ENCODE measurements at regions not wholly inside any gene's neighbourhood (a gene's known extent, or its start where the extent isn't known, plus 50 kb on each side); places are given as distances from the start of the nearest gene placed in this dataset.

DNA sequence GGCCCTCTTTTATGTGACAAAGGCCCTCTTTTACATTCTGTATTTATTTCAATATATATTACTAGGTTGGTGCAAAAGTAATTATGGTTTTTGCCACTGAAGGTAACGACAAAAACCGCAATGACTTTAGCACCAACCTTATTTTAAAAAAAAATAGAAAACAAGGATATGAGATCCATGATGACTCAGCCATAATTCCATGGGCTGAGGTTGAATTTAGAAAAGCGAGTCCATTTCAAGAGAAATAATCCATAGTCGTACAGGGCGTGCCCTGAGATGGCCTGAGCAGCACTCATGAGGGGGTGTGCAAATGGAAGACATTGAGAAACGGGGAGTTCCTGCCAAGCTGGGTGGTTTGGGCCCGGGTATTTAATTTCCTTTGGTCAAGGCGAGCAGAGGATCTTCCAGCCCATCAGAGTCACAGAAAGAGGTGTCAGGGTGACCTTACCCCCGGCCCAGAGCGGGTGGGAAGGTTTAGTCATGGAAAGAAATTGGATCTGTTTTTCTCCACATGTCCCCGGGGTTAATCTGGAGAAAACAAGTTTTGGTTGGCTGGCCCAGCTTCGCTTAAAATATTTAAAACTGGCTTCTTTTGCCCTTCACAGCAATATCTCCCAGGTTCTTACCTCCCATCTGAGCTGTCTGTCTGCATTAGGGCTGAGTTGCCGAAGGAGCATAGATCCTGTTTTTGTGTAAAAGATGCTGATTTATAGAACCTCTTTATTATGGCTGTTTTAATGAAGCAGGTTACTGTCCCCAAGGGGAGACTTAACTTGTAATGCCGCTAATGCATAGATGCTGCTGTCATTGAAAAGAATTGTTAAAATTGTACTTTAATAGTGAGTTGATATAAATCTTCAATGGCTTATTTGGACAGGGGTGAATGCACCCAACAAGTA, 255.6 kb downstream of the PREX1 start:
- no peak for DNase-seq

DNA sequence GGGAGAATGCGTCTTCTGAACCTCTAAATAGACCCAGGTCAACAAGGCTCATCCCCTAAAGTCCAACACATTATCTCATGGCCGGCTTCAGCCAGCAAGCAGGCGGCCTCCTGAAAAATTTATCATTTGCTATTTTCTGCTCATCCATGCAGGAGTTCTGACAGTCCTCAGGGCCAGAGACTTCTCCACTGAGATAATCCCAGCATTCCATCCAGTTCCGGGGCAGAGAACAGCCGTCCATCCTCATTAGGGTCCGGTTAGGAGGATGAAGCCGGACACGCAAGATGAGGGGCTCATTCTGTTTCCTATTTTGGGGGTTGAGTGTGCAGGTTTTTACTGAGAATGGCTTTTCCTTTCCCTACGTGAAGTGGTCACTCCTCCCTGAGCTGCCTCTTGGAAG, 258.1 kb downstream of the PREX1 start:
- no peak for DNase-seq

DNA sequence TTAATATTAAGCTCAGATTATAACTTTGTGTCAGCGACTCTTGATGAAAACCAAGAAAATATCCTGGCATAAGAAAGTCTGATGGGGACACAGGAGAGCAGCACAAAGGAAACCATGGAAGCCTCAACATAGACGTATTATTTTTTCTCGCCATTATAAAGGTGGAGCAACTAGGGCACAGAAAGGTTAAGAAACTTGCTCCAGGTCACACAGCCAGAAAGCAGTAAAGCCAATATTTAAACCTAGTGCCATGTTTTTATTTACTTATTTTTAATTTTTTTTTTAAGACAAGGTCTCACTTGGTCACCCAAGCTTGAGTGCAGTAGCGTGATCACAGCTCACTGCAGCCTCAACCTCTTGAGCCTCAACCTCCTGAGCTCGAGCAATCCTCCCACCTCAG, 259.3 kb downstream of the PREX1 start:
- DNase-seq, result no peak

DNA sequence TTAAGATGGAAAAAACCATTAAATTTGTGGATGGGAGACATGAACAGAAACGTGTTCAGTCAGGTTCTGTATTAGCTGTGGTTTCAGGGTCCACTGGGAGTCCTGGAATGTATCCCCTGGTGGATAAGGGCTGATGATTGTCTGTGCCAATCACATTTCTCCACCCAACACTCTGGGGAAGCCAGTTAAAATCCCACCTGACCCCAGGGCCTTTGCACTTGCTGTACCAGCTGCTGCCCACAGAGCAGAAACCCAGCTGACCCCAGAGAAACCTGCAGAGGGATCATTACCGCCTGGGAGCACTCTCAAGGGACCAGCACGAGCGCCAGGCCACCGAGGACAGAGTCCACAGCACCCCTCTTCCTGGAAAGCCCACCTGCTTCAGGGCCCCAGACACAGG, 260.7 kb downstream of the PREX1 start:
- no peak for DNase-seq

DNA sequence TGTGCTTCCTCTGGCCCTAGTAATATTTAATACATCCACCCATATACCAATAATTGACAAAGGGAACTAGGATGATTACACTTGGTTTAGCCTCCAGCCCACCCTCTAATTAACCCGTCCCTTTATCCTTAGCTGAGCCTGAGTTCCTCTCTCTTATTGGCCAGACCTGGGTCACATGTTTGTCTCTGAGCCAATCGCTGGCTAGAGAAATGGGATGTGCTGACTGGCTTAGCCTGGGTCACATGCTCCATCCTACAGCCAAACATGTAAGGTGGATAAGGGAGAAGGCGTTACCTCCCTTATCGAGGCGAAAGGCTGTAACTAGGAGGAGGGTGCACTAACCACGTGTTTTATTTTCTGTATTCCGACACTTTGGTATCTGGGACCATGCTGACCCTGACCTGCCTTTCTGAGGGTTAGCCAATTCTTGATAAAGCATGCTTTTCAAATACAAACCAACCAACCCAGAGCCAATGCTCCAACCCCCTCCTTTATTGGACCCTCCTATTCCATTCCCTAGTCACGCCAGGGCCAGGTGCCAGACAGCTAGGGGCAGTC, 262.7 kb downstream of the PREX1 start:
- no peak for DNase-seq

DNA sequence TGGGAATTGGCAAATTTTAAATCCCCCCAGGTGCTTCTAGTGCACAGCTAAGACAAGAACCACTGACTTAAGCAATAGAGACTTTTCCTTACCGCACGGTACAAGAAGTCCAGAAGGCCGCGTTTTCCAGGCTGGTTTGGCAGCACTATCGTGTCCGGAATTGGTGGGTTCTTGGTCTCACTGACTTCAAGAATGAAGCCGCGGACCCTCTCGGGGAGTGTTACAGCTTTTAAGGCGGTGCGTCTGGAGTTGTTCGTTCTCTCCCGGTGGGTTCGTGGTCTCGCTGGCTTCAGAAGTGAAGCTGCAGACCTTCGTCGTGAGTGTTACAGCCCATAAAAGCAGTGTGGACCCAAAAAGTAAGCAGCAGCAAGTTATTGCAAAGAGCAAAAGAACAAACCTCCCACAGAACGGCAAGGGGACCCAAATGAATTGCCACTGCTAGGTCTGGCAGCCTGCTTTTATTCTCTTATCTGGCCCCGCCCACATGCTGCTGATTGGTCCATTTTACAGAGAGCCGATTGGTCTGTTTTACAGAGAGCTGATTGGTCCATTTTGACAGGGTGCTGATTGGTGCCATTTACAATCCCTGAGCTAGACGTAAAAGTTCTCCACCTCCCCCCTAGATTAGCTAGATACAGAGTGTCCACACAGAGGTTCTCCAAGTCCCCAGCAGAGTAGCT, 264.5 kb downstream of the PREX1 start:
- DNase-seq, result no peak

DNA sequence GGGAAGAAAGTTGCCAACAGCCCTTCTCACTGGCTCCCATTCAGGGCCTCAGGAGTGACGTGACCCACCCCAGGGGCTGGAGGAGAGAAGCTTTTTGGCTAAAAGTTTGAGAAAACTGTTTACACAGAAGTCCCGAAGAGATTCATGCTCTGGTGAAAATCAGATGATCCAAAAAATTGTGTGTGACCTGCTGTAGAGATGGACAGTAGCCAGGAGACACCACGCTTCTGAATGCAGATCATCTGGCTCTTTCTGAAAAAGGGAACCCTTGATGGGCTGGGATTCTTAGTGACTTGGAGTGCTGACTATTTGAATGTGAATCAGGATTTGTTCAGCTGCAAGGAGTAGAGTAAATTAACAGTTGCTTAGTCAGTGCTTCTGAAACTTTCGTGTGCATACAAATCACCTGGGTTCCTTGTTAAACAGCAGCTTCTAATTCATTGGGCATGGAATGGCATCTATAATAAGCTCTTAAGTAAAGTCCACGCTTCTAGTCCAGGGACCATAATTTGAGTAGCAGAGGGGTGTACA, 265.1 kb downstream of the PREX1 start:
- DNase-seq, result no peak

DNA sequence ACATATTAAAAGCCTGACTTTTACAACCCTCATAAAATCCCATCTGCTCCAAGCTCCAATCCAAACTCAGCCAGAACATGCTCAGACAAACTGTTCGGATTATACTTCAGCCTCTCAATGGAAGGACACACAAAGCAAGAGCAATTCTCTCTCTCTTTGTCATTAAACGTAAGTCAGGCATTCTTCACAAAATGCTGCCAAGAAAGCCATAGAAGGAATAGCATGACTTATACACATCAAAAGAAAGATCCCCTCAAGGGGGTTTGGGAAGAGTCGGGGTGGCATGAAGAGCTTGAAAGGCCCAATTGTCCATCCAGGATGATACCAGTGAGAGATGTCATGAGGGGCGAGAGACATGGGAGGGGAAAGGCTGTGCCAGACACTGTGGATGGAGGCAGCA, 268.9 kb downstream of the PREX1 start:
- DNase-seq, result no peak

DNA sequence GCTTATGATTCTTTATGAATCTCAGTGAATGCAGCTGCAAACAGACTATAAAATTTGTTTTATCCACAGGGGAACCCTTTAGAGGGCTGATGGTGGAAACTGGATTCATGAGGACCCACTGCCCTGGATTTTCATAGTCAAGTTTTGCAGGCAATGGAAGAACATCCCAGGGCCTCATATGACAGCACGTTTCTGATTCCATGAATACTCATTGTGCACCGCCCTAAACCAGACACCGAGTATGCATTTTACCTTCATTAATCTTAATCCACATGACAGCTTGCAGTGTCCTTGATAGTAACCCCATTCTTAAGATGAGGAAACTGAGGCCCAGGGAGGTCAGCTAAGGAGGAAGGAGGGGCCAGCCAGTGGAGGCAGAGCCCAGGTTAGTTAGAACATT, 270.4 kb downstream of the PREX1 start:
- no peak for DNase-seq

DNA sequence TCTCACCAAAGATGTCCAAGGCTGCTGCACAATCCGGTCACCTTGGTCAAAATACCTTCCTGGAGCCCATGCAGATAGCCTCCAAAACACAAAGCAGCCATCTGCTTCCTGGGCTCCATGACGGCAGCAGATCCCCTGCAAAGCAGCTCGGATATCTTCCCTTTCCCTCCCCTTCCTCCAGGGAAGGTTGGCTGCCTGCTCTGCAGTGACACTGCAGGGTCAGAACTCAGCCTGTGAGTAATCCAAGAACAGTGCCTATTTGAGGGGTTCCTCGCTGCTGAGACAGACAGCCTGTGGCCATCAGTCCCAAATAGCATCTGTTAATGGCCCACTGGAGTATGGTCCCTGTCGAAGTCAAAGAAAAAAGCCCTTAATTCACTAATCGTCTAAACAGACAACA, 270.8 kb downstream of the PREX1 start:
- DNase-seq, result no peak

DNA sequence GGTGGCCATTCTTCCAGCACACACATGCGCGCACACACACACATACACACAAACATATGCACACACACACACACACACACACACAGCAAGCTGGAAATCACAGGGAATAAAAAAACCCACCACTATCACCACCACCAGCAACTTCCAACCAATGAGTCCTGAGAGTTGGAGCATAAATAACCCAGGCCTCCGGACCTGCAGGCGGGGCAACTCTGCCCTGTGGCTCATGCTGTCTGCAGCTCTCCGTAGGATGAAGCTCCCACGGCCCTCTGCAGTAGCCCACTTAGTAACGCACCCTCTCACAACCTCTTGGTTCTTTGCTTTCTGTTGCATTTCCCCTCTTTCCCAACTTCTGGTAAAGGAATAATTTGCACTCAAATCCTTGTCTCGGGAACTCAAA, 275.2 kb downstream of the PREX1 start:
- DNase-seq, result no peak

DNA sequence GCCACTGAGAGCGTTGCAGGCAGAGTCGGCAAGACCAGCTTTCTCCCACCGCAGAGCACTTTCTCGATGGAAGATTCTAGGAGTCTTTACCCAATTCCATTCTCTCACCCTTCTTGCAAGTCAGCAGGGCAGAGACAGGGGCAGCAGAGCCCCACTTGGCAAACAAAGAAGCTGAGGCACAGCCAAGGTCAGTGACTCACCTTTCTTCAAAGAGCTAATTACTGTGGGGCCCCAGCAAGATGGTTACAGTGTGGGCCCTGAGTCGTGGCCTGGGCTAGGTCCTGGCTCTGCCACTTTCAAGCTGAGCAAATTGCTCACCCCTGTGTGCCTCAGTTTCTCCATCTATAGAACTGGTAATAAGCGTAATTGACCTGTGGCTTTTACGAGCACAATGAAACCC, 277.0 kb downstream of the PREX1 start:
- DNase-seq, result no peak

DNA sequence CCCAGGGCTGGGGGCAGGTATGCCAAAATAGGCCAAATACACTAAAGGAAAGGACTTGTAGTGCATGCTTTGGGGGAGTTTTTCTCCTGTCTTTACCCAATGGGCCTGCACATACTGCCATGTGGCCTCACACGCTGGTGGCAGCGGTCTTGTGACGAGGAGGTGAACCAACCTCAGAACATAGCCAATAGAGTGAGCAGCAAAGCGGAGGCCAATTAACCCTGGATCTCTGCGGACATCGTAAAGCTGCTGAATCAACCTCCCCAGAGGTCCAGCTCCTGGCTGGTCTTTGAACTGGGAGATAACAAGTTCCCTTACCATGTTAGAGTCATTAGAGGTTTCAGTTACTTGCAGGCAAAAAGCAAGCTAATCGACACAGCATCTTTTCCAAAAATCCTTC, 280.1 kb downstream of the PREX1 start:
- no peak for DNase-seq

DNA sequence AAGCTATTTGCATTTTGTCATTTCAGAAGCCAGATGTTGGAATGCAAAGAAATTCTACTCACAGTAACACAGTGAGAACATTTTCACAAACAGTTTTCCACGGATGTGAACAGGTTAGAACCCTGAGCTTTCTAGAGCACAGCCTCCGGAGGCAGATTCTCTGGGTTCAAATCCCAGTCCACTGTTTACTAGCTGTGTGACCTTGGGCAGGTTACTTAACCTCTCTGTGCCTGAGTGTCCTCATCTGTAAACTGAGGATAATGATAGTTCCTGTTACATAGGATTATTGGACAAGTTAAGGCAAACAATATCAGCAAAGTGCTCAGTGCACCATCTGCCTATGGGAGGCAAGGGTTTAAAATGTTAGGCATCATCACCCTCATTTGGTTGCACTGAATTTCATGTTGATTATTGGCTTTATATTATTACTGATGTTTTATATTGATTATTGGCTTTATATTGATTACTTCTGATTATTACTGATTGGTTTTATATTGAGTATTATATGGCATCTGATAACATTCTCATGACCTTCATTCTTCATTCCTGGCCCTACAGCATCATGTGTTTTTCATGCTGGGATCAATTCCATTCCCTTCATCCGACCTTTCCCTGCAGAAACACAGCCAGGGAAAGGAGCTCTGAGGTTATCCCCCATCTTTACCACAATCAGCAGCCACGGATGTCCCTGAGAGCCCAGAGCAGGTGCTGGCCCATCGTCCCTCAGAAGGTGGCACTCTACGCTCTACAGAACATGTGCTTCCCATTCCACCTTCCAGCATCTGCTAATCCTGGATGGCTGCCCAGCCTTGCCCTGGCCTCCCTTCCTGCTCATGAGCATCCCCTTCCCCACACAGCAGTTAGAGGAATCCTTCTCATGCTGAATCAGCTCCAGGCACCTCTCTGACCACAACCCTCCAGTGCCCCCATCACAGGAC, 283.1 kb downstream of the PREX1 start:
- no peak for DNase-seq

DNA sequence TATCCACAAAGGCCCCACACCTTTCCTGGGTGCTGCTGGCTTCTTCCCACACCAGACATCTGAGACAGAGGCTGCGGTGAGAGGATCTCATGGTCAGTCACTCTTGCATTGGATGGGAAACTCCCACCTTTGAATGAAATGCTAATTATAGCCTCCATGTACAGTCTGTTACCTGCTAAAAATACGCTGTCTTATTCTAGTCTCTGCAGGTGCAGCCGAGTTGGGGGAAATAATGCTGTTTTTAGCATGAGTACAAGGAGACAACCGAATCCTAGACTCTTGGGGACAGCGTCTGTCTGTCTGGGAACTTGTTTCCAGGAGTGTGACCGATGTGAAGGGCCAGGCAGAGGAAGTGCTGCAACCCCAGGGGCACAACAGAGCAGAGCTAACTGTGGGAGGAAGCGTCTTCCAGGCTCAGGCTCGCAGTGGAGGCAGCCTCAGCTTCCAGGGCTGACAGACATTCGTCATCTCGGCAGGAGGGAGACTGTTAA, 286.2 kb downstream of the PREX1 start:
- no peak for DNase-seq

DNA sequence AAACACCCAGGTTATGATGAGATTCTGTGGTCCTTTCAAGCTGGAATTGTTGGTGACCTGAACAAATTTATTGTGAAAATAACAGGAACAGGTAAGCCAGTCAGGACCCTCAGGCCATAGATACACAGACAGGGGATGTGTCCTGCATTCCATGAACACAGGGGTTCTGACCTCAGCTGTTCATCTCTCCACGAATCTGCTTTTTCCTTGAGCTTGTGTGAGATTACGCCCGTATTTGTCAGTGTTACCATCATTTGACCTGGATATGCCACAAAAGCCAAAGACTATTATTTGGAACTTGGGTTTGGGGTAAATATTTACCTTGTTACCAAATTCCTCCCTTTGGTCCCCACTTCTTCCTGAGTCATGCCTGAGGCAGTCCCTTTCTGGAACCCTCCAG, 288.9 kb downstream of the PREX1 start:
- no peak for DNase-seq

DNA sequence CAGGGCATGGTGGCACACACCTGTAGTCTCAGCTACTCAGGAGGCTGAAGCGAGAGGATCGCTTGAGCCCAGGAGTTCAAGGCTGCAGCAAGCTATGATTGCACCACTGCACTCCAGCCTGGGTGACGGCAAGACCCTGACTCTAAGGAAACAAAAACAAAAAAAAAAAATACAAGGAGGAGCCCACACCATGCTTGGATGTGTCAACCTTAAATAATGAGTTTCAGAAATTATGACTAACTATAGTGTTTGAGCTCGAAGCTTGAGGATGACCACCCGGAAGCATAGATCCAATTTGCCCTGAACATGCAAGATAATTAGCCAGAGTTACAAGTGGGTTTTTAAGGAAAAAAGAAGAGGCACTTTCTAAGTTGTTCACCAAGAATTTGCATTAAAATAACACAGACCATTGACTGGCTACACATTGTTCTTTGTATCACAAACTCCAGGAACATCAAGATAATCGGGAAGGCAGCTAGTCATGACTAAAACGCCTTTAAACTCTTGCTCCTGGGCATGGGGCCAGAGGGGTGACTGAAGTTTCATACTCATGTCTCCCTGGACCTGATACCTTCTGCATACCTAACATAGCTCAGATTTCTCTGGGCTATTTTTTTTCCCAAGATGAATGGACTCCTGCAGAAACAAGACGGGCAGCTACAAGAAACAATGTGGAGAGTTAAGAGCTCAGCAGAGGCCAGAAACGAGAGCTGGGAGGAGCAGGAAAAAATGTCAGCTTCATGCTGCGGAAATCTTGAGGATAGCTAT, 289.6 kb downstream of the PREX1 start:
- DNase-seq, result no peak

DNA sequence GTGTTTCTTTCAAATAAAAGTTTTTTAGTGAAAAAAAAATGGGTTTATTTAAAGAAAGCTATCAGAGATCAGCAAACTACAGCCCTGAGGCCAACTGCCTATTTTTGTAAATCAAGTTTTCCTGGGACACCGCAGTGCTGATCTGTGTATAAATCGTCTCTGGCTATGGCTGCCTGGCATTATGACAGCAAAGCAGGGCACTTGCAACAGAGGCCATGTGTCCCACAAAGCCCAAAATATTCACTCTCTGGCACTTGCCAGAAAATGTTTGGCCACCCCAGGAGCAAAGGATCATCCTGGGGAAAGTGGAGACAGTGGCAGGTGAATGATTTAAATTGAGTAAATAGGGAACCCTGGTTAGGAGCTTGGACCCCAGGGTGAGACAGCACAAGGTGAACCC, 291.6 kb downstream of the PREX1 start:
- DNase-seq, result no peak

DNA sequence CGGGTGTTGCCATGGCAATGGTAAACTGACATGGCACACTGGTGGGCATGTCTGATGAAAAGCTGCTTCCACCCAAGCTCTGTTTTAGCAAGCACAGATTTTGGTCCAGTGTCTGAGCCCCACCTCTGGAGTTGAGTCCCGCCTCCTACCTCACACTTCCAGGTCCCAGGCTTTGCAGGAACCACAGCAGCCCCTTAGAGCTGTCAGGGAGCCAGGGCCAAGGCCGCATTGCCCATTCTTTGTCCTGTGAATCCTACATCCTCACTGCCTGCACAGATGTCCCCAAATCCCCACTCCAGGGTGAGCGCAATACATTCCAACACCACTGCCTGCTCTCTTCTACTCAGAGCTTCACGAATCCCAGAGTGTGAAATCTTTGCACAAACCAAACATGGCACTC, 292.2 kb downstream of the PREX1 start:
- DNase-seq, result no peak

DNA sequence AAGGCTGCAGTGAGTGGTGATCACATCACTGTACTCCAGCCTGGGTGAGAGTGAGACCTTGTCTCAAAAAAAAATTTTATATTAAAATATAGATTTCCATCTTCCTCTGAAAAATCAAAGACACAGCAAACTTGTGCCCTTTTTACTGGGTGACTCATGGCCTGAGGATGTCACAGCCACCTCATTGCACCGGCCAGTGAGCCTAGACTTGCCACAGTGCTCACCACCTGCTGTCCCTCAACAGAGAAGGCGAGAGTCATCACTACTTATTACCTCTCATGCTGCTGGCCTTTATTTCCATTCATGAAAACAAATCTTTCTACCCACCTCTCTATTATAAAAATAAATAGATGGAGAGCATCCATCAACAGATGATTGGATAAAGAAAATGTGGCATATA, 295.8 kb downstream of the PREX1 start:
- no peak for DNase-seq

DNA sequence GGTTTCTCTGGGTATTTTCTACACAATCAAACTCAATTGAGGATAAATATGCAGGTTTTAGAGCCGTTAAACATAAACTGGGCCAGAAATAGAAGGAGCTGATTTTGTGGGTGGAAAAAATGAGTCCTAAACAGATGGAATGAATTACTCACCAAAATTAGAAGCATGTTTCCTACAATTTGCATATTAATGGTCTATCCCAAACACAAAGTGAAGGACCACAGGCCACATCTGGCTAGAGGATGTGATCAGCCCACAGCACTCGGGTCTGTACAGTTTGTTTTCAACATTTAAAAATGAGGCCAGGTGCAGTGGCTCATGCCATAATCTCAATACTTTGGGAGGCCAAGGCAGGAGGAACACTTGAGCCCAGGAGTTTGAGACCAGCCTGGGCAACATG, 296.3 kb downstream of the PREX1 start:
- DNase-seq, result no peak

DNA sequence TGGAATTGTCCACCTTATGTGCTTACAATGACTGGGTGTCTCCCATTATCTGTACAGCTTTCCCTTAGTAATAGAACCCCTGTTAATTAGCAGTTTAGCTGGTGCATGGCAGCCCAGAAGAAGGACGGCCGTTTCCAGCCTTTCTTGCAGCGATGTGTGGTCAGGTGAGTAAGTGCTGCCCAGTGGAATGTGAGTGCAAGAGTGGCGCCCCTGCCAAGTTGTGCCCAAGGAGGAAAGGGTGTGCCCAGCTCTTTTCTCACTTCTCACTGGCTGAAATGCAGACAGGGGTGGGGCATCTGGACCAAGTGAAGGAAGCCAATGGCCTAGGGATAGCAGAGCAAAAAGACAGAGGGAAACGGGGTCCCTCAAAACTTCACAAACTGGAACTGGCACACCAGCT, 296.8 kb downstream of the PREX1 start:
- DNase-seq, result no peak
